NCI-H2029 (cell line): ENCODE measurements at regions not wholly inside any gene's neighbourhood (a gene's known extent, or its start where the extent isn't known, plus 50 kb on each side); places are given as distances from the start of the nearest gene placed in this dataset.
"Not testable (repeated sequence)": the region's sequence is repeated elsewhere in the genome, so short reads cannot be mapped to it uniquely, and the experiment has no call there.

ENCODE experiments used
- DNase-seq: peaks from one replicate; lab custom pipeline; 2025; lab: John Stamatoyannopoulos, UW

DNA sequence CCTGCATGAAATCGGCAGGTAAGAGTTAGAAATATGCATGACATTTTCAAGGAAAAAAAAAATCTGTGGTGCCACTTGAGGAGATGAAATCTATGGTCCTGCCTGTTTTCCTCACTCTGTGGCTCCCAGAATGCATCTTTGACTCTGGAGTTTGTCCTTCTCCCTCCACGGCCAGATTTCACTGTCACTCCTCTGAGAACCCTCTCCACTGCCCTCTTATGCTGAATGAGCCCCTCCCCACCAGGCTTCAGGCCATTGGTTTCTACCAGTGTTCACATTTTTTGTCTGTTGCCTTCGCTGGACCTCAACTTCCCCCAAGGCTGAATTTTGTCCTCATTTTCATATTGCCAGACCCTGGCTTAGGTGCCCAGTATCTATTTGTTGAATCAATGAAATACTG is 235.0 kb downstream of the ZIC5 start:
- no peak for DNase-seq

DNA sequence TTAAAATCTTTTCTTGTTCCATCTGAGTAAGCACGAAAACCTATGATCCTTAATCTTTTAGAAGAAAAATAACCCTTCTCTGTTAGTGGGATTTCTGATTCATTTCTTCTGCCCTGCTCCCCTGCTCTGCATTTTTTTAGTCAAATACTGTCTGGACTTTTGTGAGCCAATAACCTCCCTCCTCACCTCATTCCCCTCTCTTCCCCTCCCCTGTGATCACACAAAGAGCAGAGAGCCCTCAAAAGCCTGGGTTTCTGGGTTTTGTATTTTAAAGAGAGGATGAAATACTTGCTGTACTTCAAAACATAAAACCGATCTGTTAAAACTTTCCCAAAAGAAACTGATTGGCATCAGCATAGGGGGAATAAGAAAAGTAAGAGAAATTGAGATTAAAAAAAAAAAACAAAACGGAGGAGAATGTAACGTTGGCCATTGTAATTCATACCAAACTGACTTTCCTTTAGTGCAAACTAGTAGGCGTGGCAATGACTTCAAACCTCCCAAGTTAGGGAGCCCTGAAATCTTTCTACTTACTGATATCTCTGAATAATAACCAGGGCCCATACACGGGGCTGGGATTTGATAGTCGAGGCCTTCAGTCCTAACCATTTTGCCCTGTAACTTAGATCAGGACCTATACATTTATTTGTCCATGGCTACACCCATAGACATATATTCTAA is 232.9 kb downstream of the TM9SF2 start:
- DNase-seq = no peak

DNA sequence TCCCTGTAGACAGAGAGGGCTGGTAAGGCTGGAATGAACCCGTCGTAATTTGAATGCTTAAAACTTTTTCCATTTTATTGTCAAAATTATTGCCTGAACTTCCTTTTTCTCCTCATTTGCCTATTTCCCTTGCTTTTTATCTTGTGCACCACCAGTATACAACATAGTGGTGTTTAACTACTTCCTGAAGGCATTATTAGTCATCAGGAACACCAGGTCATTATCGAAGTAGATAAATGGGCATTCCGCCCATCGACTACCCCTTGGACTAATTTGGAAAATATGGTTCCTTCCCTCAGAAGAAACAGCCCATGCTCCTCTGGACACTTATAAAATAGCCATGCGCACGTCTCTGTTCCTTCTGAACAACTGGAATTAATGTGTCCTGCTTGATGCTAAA is 232.1 kb downstream of the TM9SF2 start:
- DNase-seq = no peak

DNA sequence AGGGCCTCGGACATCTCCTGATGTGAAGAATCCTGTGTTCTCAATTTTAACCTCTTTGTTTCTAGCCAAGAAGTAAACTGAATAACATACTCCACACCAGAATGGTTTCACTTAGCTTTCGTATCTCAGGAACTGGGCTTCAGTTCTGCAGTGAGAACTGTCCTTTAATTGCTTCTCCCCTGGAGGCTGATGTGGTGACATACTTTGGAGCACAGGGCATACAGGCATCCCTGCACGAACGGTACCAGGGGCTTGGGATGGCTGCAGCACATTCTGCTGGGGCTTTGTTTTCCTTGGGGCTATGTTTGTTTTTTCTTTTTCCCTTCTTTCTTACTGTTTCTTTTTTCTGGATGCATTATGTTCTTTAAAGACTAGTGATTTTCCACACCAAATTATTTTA is 230.5 kb downstream of the TM9SF2 start:
- DNase-seq = no peak

DNA sequence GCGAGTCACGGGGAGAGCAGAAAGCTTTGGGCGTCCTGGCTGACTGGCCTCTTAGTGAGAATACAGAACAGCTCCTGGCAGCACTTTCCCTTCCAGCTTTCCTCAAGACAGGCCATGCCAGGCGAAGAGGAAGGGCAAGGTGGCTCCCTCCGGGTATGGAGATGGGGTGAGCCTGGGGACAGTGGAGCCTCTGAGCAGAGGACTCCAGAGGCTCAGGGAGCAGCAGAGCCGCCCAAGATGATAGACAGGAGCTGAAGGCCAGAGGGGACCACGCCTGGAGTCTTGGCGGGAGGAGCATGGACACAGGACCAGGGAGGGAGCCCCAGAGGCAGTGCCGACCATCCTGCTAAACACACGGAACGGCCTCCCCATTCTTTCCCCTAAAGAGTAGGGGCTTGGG is 229.1 kb downstream of the TM9SF2 start:
- DNase-seq = no peak

DNA sequence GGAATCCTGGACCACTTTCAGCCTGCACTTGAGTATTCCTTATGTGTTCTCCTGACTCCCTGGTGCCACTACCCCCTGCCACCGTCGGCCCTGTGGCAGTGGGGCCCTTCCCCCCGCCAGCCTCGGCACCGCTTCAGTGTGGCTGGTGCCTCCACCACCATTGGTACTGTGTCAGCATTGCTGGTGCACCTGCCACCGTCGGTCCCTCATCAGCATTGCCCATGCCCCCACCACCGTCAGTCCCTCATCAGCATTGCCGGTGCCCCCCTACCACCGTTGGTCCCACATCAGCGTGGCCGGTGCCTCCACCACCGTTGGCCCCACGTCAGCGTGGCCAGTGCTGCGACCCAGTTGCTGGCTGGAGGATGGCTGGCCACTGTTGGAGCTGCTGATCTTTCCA is 228.5 kb downstream of the TM9SF2 start:
- DNase-seq = no peak

DNA sequence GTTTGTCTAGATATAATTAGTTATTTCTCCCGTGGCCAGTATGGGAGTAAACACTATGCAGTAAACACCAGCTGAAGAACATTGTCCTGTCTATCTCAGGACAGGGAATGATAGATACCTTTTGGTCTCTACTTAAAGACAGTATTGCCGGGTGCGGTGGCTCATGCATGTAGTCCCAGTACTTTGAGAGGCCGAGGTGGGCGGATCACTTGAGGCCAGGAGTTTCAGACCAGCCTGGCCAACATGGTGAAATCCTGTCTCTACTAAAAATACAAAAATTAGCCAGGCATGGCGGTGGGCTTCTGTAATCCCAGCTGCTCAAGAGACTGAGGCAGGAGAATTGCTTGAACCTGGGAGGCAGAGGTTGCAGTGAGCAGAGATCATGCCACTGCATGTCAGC is 226.4 kb downstream of the TM9SF2 start:
- DNase-seq = not testable (repeated sequence)

DNA sequence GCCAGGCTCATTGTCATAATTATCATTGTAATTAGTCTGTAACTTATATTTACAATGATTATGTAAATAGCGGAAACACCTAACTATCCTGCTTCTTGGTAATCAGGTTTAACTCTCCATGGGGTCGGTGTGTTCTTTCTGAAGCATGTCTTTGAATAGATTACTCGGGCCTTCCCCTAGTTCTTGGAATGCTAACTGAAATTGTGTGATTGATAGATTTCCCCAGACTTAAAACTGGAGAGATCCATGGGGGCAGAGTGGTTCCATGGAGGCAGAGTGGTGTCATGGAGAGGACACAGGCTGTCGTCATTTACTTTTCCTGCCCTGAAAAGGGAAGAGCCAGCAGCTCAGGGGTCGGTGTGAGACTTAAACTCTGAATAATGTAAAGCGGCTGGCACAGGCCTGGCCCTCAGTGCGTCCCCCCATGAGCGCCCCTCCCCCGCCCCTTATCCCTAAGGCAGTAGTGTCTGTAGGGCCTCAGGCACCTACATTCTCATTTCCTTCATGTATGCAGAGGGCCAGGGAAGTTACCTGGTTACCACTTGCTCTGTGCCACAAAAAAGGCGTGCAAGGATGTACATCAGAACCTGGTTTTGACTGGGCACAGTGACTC is 225.1 kb downstream of the TM9SF2 start:
- no peak for DNase-seq

DNA sequence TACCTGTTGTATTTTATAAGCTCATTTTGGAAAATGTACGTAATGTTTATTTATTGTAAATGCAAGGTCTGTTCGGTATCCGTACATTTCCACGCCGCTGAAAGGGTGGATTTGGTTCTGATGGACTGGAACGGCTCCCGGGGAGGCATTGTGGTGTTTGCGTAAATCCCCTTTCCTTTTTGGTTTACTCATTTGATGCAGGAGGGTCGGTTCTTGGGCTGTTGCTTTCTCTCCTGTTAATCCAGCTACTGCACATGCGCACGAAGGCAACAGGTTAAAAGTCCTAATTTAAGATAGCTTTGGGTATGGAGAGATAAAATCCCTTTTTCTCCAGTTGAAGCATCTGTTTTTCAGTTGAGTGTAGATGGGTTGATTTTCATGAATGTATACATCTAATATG is 224.4 kb downstream of the TM9SF2 start:
- no peak for DNase-seq

DNA sequence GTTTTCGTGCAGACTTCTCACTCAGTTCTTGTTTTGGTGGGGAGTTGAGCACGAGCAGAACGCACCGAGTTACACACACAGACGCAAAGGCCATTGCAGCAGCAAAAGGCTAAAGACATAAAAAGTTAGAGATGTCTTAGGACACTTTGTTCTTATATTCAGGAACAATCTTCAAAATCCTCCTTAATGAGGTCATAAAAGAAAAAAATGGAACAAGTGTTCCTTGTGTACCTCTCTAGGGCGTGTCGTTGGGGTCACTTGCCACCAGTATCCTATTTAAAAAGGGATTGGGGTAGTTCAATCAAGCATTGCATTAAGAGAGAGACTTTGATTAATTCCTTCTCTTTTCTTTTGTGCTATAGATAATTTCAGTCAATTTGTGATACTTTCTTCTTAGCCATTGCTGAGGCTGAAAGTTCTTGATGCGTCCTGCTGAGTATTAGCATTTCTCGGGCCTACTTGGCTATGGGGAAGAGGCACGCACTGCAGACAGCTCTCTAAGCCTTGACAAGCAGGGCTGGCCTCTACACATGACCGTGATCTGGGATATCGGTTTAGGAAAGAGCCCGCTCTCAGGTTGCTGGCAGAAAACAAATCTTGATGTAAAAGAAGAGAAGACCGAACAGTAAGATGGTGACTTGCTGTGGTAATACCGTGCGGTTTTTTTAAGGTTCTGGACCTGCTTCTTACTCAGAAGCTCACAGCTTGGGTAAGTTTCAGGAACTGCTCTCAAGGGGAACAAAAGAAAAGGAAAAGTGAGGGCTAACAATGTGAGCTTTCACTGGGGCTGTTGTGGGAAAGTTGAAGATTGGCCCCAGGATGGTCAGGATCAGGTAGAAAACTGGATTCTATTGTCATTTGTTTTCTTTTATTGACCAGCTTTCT is 223.6 kb downstream of the TM9SF2 start:
- no peak for DNase-seq

DNA sequence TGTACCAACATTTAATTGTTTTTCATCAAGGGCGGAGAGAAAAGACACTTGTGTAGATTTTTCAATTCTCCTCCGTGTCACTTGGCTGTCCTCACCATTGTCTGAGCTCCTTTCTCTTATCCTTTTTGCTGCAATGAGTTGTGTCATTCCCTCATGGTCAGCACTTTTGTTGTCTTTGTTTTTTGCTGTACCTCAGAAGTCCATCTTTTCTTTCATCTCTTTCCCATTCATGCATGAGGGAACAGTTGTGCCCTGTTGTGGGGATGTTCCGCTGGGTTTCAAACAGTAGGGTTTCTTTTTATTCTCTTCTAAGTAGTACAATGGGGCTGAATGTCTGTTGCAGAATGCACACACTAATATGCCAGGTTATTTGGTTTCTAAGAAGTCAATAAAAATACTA is 222.6 kb downstream of the TM9SF2 start:
- DNase-seq = no peak

DNA sequence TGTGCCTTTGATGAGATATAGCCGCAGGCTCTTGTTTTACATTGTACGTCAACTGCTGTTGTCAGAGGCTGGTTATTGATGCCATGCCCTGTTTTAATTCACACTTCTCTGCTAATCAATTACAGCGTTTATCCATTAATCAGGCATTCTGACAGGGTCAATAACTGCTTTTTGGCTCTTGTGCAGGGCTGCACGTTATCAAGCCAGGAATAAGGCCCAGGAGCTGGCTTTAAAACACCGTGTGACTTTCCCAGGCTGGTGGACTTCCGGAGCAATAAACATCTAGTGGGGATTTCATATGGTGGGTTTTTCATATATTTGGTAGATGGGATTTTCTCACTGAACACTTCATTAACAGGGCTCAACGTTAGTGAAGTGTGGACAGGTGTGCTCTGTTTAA is 221.7 kb downstream of the TM9SF2 start:
- no peak for DNase-seq

DNA sequence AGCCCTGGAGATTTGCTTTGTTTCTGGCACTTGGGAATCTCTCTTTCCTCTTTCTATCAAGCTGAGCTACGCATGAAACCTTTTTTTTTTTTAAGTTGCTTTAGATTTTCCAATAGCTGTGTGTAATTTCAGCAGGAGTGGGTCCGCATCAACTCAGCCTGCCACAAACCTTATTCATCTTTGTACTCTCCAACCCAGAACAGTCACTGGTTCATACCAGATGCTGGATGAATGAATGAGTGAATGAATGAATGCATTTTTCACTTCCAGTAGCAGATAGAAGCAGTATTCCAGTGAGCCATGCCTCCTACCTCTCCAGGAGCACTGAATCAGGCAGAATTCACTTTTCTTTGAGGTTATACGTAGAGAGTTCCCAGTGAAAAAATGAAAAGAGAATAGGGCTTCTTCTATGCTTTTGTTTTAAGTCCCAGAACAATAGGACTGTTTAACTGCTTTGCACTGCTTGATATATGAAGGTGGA is 221.1 kb downstream of the TM9SF2 start:
- DNase-seq = no peak

DNA sequence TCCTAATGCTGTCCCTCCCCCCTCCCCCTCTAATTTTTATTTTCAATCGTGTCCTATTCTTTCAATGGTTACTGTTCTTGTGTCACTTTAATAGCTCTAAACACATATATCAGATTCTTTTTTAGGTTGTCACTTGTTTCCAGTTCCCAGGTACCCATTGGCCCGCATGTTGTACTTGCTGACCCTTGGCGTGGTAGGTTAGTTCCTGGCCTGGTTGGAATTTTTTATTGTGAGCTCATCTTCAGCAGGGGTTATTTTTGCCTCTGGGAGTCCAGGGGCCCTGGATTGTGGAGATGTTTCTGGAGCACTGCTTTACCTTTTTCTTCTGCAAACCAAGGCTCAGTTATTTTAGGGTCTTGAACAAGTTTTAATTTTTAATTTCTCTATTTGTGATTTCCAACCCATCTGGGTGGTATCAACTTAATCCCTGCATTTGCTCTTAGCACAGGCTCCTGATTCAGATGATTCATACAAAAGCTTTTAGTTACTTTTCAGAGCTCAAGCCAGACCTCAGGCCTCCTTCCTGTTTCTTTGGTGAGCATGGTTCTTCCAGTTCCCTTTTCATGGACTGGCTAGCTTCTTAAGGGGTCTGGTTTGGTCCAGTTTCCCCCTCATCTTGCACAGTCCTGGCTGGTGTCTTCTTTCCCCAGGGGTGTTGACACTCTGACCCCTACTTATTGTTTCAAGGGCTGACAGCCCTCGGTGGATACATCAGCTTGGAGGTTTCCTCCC is 220.5 kb downstream of the TM9SF2 start:
- DNase-seq = no peak

DNA sequence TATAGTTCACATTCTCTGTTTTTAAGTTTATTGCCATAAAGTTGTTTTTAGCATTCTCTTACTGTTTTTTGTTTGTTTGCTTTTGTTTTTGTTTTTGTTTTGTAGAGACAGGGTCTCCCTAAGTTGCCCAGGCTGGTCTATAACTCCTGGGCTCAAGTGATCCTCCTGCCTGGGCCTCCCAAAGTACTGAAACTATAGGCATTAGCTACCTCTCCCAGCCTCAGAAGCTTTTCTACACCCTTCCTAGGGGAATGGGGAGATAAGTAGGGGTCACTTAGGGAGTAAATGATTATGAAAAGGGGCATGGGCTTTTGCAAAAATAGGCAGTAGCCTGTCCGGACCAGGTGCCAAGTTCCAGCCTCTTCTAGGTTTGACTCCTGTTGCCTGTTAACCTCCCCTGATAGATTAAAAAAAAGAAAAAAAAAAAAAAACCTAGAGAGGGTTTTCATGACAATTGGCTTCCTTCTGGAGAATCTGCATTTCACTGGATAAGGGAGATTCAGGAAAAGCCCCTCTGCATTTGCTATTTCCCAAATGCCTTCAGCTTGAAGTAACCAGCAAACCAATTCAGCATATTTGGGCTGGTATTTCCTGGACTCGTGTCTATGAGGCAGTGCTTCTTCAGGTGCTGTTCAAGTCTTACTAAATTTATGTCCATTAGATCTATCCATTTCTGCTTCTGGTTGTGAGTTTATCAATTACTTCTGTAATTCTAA is 216.8 kb downstream of the TM9SF2 start:
- no peak for DNase-seq

DNA sequence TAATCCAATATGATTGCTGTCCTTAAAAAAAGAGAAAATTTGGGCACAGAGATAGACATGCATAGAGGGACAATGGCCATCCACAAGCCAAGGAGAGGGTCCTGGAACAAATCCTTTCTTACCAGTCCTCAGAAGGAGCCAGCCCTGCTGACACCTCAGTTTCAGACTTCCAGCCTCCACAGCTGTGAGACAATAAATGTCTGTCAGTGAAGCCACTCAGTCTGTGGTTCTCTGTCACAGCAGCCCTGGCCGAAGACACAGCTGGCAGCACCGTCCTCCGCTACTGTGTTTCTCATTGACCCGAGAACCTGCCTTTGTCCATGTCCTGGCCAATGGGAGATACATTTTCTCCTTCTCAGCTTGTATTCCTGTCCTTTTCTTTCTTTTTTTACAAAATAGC is 207.9 kb downstream of the TM9SF2 start:
- DNase-seq = no peak

DNA sequence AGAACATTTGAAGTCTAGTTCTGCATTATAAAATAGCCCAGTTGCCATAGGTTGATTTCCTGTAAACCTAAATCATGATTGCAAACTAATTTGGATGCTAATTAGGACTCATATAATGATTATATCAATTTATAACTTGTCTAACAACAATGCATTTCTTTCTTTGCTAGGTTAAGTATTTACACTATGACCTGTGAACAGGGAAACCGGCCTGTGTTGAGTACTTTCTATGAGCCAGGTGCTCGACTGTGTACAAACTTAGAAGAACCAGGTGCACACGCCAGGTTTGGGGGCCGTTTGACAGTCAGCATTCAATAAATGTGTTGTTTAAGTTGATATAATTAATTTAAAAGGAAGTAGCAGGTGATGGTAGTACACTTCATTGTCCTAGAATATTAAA is 203.1 kb downstream of the TM9SF2 start:
- DNase-seq = no peak

DNA sequence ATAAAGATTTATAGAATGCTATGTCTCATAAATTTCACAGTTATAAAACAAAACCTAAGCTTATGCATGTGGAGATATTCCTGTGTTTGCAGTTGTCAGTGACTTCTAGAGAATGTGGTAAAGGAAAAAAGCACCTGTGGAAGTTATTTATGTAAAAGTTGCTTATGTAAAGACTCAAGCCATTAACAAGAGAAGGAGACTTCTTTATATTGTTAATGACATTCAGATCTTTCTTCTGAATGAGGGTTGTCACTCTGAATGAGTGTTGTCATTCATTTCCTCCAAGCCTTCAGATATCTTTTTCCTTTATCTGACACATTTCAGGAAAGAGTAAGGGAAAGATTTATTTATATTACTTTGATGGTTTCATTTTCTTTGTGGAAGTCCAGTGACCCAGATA is 202.6 kb downstream of the TM9SF2 start:
- no peak for DNase-seq

DNA sequence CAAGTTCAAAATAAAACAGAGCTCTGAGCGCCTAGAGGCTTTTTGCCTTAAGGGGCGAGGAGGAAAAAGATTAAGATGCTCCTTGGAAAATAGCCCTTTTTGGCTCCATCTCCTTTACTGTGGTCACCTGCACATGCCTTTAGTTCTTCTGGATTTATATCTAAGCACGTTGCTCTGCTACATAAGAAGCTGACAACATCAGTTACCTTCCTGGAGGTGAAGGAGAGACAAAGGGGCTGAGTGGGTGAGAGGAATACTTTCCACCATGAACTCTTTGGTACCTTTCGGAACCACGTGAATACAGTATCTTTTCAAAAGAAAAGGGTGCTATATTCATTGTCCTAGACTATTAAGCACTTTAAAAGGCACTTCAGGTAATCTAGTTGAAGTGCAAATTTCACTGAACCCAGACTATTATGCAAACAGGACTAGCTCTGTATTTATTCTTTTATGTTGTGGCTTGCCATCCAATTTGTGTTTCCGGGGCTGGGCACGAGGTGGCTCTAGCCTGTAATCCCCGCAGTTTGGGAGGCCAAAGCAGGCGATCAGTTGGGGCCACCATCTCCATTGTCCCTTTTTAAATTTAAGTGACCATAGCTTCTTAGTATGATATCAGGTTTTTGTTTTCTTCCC is 201.5 kb downstream of the TM9SF2 start:
- DNase-seq = no peak

DNA sequence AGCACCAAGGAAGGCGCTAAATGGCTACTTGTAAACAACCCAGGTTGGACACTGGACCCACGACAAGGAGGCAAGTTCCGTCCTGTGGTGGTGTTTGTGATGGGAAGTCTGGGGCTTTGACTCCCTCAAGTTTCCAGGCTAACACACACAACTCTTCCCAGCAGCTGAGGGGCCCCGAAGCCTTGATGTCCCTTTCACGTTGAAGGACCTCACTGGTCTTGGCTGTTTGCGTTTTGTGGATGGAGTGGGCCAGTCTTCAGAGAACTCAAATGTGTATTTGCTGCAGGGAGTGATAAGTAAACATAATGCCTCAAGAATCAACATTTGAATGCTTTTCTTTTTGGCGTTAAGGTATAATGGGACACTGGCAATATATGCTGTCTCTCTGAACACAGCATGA is 199.2 kb downstream of the TM9SF2 start:
- DNase-seq = no peak

DNA sequence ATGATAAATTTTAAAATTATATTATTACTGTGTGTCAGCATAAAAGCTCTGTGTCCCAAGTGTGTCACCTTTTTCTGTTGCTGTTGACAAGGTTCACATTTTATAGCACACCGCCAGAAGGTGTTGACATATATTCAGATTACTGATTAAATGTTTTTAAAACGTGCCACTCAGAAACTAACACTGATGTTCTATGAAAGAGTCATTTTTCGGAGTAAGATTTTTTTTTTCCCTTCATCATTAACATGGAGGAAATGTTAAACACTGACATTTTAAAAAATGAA is 197.5 kb downstream of the TM9SF2 start:
- DNase-seq = no peak
